ENCODE measurements at regions not wholly inside any gene's neighbourhood (a gene's known extent, or its start where the extent isn't known, plus 50 kb on each side); places are given as distances from the start of the nearest gene placed in this dataset.
A peak's percentile ranks its signal among the peaks of the same experiment; 100 is the strongest.
"Not testable (repeated sequence)": the region's sequence is repeated elsewhere in the genome, so short reads cannot be mapped to it uniquely, and the experiment has no call there.

GRCh38 chr2:66003931-66004330 is 431.0 kb upstream of the MEIS1 start:
- no peak for DNase-seq

DNA sequence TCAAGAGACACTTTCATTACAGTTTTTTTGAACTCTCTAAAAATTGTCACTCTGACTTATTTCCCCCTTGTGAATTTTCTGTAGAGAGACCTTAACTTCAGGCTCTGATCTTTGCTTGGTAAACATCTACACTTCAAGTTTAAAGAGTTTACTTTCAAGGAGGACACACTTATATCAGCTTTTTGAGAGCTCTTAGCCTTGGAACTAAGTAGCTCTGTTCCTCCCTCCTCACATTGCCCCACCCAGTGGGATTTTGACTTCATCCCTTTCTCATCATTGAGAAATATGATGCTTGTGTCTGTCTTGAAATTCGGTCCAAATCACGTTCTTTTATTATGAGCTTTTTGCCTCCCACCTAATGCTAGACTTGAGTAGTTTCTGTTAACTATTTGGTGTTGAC is 433.4 kb upstream of the MEIS1 start:
- DNase-seq = no peak

GRCh38 chr2:66000901-66001300 is 434.0 kb upstream of the MEIS1 start:
- DNase-seq = no peak

DNA sequence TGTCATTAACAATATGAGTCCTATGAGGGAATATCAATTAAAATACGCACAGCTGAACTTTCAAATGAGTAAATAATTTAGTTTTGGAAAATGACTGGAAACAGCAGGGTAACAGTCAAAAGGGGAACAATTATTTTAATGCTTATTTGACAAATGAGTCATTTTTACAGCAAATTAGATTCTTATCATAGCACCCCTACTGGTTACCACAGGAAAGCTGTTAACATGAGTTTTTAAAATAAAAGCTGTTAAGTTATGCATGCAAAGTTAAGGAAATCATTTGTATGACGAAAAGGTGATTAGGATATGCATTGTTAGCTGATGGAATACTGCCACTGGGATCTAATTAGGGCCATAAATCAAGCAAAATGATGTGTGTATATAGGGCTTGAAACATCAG is 435.1 kb upstream of the MEIS1 start:
- peak; percentile 77 for DNase-seq

DNA sequence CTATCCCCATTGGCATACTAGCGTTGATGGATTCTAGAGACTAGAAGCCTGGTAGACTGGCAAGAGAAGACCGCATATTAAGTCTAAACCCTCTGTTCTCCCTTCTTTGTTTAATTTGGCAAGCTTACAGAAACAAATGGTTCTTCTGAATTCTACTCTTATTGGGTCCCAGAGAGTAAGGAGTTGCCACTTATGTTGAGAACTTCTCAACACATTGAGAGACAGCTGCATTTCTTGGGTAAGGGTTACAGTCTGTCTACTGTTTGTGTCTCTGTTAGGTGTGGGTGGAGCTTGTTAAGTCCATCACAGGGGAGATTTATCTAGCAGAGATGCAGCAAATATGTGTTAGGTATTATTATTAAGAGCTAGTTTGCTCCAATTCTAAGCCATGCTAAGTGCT is 435.8 kb upstream of the MEIS1 start:
- DNase-seq = peak; percentile 19

- no peak for DNase-seq
These were observed 437.0 kb upstream of the MEIS1 start for GRCh38 chr2:65997961-65998360.

DNA sequence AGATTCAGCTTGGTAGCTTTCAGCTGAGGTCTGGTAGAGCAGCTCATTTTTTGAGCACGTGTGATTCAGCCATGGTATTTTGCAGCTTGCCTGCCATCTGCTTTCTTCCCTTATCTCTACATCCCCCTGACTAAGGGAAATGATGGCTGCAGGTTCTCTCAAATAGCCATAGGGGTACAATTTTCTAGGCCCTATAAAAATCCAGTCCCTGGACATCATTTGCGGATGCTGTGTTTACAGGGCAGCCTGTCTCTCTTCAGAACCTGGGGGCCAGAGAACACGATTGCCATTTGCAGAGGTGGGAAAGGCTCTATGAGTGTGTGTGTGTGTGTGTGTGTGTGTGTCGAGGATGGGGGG is 442.7 kb upstream of the MEIS1 start:
- peak; percentile 23 for DNase-seq

- peak; percentile 11 for DNase-seq
These were observed 443.3 kb upstream of the MEIS1 start for GRCh38 chr2:65991381-65992197.

DNA sequence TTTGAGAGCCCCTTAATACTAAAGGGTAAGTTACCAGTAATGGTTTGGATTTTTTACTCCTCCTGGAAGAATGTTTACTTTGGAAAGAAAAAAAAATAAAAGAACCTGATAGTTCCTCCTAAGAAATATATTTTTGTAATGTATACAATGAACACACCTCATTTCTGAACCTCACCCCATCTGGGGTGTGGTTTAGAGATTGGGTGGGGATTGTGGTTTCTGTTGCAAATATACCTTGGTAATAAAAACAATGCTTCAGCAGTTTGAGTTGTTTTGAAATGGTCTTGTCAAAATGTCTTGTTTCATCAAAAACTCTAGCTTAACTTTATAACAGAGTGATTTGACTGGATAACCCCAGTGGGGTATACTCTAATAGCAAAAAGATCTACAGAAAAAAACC is 448.9 kb upstream of the MEIS1 start:
- DNase-seq = no peak

DNA sequence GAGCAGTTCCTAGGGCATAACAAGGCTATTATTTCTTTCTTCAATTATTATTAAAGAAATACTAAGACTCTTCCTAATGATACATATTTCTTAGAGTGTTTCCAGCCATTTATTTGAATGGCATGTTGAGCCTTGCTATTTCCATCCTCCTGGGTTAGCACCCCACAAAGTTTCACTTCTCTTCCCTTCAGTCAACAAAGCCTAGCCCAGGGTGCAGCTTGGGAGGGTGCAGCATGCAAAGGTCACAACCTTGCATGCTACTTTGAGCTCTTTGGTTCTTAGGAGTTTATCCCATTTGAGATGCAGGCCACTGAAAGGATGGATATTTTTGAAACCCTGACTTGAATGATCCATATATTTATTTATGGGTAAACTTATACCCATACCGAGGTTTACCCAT is 454.4 kb upstream of the MEIS1 start:
- DNase-seq = no peak

GRCh38 chr2:65979446-65979845 is 455.5 kb upstream of the MEIS1 start:
- no peak for DNase-seq

DNA sequence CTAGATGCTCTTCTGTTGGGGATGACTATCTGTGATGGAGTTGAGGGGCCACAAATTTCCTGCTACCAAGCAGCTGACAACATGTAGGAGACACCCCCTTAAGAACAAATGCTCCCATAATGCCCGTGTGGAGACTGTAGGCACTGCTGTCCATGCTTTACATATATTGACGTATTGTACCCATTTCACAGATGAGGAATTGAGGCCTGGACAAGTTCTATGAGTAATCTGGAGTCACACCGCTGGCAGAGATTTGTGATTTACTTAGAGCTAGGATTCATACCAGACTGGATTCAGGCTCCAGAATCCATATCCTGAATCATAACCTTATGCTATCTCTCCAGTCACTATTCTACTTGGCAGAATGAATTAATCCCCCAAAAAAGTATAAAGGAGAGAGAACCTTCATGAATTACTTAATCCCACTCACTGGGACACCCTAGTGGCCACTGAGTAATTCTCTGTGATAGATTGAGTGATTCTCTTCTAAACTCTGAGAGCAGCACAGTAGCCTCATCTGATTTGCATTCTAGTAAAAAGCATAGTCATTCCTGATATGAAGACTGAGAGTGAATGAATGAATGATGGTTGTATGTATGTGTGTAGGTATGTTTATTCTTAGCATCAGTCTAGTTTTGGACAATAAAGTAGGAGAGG is 460.7 kb upstream of the MEIS1 start:
- DNase-seq = no peak

DNA sequence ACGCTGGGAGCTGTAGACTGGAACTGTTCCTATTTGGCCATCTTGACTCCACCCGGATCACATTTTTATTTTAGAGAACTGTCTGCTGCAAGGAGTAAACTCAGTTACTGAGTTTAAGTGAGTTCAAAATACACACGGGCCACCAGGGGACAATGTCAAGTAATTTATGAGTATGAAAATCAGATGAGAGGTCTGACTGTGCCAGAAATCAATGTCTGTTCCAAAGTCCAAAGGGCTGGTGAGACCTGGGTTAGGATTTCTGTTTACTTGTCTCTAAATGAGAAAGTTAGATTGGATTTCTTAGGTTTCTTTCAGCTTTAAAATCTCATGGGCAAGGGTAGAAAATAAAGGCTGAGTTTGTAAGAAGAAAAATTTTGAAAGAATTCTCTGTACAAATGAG is 465.8 kb upstream of the MEIS1 start:
- DNase-seq = no peak

DNA sequence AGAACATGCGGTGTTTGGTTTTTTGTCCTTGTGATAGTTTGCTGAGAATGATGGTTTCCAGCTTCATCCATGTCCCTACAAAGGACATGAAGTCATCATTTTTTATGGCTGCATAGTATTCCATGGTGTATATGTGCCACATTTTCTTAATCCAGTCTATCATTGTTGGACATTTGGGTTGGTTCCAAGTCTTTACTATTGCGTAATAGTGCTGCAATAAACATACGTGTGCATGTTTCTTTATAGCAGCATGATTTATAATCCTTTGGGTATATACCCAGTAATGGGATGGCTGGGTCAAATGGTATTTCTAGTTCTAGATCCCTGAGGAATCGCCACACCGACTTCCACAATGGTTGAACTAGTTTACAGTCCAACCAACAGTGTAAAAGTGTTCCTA is 471.6 kb upstream of the MEIS1 start:
- DNase-seq = not testable (repeated sequence)

- no peak for DNase-seq
These were observed 474.0 kb upstream of the MEIS1 start for GRCh38 chr2:65960953-65961352.

DNA sequence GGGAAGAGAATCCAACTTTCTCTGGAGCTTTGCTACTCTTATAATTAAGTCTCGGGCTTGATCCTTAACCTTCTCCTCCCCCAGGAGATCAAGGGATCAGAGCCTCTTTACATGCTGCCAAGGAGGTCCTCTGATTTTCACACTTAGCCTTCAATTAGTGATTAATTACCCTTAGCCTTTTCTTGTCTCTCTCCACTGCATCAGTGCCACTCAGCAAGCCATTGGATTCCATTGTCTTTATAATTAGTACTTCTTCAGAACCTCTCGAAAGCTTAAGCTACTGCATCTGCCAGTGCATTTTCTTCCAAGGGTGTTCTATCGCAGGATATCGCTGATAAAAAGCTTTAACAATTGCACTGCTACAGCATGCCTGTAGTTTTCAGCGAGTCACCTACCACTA is 477.0 kb upstream of the MEIS1 start:
- DNase-seq = no peak

GRCh38 chr2:65957454-65957853 is 477.5 kb upstream of the MEIS1 start:
- DNase-seq = no peak

- DNase-seq = no peak
These were observed 479.7 kb upstream of the MEIS1 start for GRCh38 chr2:65955259-65955658.

GRCh38 chr2:65952966-65953761 is 481.8 kb upstream of the MEIS1 start:
- DNase-seq = no peak

- DNase-seq = no peak
These were observed 490.7 kb upstream of the MEIS1 start for GRCh38 chr2:65944213-65944612.

DNA sequence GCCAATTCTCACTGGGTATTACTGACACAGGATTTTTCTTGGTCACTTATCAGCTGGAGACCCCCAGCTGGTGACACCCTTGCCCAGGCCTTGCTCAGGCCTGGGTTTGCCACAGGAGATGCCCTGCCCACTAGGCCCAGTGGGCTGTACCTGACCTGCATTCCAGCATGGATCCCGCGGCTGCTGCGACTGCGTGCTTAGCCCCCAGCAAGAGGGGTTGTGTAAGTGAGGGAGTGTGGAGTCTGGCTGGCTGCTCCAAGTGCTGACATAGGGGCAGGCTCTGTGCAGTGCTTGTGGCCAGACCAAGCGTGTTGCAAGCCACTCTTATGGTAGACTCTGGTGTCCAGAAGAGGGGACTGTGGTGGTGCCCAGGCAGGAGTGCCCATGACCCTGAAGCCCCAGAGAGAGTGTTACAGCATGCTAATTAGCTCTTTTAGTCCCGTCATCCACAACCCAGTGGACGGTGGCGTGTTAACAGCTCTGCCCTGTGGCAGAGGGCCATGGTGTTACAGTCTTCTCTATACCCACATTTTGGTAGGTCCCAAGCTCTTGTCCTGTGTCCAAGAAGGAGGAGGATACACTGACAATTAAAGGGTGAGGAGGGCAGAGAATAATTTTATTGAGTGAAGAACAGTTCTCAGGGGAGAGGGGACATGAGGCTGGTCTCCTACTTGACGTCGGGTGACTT is 491.7 kb upstream of the MEIS1 start:
- no peak for DNase-seq

GRCh38 chr2:65940856-65941255 is 494.1 kb upstream of the MEIS1 start:
- no peak for DNase-seq

DNA sequence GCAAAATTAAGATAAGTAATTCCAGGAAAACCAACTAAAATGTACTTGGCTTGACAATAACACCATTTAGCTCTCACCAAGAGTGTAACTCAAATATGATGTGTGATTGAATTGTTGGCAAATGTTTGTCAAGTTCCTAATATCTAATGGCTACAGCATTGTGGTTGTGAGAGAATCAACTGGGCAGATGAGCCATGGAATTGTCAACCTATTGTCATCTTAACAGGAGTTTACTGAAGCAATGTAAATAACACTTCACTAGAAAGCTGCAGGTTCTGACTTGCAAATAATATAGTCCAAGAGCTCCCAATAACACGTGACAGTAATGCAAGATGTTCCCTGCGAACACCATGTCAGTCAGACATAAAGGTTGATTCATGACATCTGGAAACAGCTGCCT is 495.2 kb upstream of the MEIS1 start:
- DNase-seq = peak; percentile 51
